Keratinocyte (primary cell): ENCODE measurements at regions not wholly inside any gene's neighbourhood (a gene's known extent, or its start where the extent isn't known, plus 50 kb on each side); places are given as distances from the start of the nearest gene placed in this dataset.

Source experiments
- EZH2 ChIP-seq: IDR thresholded peaks from one replicate; pipeline ENCODE4 v1.6.1; 2012; ENCODE audit warnings: inconsistent platforms, mild to moderate bottlenecking, low read length, moderate library complexity
- TF ChIP-seq, protein P1 (sequence below), 3 experiments: IDR thresholded peaks in 1 of 3; conservative IDR thresholded peaks in 1 of 3; optimal IDR thresholded peaks in 1 of 3; 2 replicates in 2 of 3; 3 replicates in 1 of 3; pipeline versions ENCODE3 to v1.5.1; 2011; ENCODE audit warnings: low read length in 3 of 3, mild to moderate bottlenecking in 3 of 3, moderate library complexity in 2 of 3, control low read depth in 1 of 3, inconsistent platforms in 1 of 3; ENCODE audit not compliant: insufficient read depth in 2 of 3; ENCODE audit errors: extremely low read depth in 1 of 3

DNA sequence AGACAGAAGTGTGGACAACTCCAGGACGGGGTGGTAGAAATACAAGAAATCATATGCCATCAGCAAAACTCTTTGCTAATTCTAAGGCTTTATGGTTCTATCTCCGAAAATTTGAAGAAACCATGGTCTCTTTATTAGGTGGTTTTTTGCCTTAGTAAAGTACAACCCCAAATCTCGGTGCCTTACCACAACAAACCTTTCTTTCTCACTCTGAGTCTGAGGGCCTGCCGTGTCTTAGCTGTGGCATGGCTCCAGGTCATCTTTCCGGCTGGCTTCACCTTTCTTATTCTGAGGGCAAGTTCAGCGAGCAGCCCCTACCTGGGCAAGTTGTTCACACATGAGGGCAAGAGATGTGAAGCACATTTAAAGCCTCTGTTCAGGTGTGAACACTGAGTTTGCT is 280.6 kb downstream of the TTLL7 start:
- TF ChIP-seq, protein P1, sequence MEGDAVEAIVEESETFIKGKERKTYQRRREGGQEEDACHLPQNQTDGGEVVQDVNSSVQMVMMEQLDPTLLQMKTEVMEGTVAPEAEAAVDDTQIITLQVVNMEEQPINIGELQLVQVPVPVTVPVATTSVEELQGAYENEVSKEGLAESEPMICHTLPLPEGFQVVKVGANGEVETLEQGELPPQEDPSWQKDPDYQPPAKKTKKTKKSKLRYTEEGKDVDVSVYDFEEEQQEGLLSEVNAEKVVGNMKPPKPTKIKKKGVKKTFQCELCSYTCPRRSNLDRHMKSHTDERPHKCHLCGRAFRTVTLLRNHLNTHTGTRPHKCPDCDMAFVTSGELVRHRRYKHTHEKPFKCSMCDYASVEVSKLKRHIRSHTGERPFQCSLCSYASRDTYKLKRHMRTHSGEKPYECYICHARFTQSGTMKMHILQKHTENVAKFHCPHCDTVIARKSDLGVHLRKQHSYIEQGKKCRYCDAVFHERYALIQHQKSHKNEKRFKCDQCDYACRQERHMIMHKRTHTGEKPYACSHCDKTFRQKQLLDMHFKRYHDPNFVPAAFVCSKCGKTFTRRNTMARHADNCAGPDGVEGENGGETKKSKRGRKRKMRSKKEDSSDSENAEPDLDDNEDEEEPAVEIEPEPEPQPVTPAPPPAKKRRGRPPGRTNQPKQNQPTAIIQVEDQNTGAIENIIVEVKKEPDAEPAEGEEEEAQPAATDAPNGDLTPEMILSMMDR (optimal IDR thresholded peaks at IDR 0.05 in 1 of 3, IDR thresholded peaks at IDR 0.05 in 1 of 3, conservative IDR thresholded peaks at IDR 0.05 in 1 of 3; ENCODE audit: extremely low read depth in 1 of 3, insufficient read depth in 2 of 3, low read length in 3 of 3): no peak
- TF ChIP-seq EZH2: no peak
